ENCODE measurements at regions not wholly inside any gene's neighbourhood (a gene's known extent, or its start where the extent isn't known, plus 50 kb on each side); places are given as distances from the start of the nearest gene placed in this dataset.

DNA sequence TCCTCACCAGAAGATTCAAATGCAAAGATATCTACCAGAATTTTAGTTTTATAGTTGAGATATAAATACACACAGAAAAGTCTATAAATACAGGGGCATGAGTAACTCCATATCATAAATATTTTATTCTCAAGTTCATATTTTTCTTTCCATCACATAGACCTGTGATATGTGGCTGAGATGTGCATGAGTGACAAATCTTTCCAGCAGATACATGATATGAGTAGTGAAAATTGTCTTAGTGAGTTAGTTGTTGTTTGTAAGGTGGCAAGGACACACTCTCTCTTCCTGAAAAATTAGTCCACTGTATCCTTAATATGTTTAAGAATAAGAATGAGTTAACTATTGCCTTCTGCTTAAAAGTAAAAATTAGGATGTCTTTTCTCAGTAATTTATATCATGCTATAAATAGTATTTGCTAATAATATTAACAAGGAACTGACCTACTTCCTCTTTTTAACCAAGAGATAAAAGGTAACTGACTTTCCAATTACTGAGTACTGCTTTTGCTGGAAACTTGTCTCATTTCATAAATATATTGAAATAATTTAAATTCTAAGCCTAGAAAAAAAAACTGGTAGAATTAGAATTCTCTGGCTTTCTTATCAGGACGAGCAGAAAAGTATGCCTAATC lies 85.2 kb upstream of the SESTD1 start:
- no peak for TF ChIP-seq POLR2A (IDR thresholded peaks at IDR 0.05)
- TF ChIP-seq, protein P1, sequence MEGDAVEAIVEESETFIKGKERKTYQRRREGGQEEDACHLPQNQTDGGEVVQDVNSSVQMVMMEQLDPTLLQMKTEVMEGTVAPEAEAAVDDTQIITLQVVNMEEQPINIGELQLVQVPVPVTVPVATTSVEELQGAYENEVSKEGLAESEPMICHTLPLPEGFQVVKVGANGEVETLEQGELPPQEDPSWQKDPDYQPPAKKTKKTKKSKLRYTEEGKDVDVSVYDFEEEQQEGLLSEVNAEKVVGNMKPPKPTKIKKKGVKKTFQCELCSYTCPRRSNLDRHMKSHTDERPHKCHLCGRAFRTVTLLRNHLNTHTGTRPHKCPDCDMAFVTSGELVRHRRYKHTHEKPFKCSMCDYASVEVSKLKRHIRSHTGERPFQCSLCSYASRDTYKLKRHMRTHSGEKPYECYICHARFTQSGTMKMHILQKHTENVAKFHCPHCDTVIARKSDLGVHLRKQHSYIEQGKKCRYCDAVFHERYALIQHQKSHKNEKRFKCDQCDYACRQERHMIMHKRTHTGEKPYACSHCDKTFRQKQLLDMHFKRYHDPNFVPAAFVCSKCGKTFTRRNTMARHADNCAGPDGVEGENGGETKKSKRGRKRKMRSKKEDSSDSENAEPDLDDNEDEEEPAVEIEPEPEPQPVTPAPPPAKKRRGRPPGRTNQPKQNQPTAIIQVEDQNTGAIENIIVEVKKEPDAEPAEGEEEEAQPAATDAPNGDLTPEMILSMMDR (IDR thresholded peaks at IDR 0.05): no peak
